Fibroblast of skin of right quadriceps (primary cell): ENCODE measurements at regions not wholly inside any gene's neighbourhood (a gene's known extent, or its start where the extent isn't known, plus 50 kb on each side); places are given as distances from the start of the nearest gene placed in this dataset.
A peak's percentile ranks its signal among the peaks of the same experiment; 100 is the strongest.

Source experiments
- DNase-seq: peaks from one replicate; pipeline ENCODE4 v3.0.0-alpha.2; 2013

DNA sequence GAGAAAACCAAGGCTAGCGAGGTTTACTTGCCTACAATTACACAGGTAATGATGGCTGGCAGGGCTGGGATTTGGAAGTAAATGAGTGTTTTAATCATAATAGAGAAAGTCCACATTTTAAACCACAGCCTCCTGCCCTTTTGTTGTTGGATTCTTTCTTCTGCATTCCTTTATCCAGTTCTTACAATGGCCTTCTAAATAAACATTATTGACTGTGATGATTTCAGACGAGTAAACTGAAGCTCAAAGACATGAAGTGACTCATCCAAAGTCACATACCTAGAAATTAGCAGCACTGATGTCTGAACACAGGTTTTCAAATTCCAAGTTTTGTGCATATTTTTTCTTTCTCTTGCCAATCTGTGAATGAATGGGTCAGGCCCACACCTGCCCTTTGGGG, 51.2 kb upstream of the C1QTNF7 start:
- DNase-seq = peak; percentile 55
